ENCODE measurements at regions not wholly inside any gene's neighbourhood (a gene's known extent, or its start where the extent isn't known, plus 50 kb on each side); places are given as distances from the start of the nearest gene placed in this dataset.
A peak's percentile ranks its signal among the peaks of the same experiment; 100 is the strongest.

DNA sequence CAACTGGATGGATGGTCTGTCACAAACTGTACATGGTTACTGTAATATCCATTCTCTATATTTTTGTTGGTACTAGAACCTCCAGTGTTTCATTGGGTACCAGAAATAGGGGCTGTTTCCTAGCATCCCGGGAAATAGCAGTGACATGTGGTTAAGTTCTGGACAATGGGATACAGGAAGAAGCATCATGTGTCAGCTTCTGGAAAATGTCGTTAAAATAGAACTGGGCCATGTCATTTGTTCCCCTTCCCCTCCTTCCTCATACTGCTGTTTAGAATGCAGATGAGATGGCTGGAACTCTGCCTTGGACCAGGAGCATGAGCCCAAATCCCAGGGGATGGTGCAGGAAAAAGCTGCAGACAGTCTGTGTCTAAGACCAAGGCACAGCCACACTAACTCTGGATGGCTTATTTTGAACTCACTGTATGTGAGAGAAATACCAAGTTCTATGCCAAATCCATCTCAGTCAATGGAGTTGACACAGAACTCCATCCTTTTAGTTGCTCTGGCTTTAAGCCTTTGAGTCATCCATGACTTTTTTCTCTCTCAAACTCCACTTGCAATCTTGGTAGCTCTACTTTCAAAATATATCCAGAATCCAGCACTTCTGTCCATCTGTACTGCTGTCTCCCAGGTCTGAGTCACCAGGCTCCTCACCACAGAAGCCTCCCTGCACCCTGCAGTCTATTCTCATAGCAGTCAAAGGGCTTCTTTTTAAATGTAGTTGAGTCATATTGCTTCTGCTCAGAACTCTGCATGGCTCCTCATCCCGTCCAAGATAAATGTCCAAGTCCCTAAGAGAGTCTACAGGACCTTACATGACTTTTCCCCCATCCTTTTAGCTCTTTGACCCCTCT, 184.2 kb downstream of the NSG2 start:
- H3K4me3 ChIP-seq, result no peak overlapping the region
- peak overlapping the region in 1 of 21 experiments; percentile 50 for H3K27ac ChIP-seq

DNA sequence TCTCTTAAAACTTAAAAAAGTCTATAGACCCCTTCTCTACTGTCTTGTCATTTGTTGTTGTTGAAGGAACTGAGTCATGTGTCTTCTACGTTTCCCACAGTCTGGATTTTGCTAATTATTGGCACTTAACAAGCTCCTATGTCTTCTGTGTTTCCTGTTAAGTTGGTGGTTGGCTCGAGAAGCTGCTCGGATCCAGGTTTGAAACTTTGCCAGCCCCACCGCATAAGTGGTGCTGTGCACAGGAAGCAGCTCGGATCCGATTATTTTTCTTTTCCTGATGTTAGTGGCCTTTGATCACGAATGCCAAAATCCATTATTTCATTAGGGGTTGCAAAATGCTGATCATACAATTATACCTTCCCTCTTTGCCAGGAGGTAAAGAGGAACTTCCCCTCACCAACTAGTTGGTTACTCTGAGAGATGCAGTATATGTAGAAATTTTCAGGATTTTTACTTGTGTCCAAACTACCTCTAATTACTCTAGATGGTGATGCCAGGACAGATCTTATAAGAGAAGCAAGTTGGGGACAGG, 186.5 kb downstream of the NSG2 start:
- H3K4me3 ChIP-seq, result no peak overlapping the region
- H3K27ac ChIP-seq, result no peak overlapping the region

DNA sequence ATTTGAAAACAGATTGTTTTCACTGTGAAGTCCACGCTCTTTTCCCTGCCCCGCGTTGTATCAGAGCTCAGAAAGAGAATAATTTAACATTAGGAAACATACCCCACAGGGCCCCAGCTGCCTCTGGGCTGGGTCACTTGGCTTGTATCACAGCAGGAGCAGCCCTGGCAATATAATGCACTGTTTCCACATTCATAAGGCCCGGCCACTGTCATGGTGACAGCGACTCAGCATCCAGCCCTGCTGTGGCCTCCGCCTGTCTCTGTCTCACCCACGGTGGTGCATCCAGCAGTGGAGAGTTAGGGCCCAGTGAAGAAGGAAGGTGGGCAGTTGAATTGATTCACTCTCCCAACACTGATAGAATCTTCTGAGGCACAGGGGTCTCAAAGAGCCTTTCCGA, 188.9 kb downstream of the NSG2 start:
- H3K27ac ChIP-seq, result peak overlapping the region in 2 of 21 experiments; percentile 36 to 47
- no peak overlapping the region for H3K4me3 ChIP-seq

DNA sequence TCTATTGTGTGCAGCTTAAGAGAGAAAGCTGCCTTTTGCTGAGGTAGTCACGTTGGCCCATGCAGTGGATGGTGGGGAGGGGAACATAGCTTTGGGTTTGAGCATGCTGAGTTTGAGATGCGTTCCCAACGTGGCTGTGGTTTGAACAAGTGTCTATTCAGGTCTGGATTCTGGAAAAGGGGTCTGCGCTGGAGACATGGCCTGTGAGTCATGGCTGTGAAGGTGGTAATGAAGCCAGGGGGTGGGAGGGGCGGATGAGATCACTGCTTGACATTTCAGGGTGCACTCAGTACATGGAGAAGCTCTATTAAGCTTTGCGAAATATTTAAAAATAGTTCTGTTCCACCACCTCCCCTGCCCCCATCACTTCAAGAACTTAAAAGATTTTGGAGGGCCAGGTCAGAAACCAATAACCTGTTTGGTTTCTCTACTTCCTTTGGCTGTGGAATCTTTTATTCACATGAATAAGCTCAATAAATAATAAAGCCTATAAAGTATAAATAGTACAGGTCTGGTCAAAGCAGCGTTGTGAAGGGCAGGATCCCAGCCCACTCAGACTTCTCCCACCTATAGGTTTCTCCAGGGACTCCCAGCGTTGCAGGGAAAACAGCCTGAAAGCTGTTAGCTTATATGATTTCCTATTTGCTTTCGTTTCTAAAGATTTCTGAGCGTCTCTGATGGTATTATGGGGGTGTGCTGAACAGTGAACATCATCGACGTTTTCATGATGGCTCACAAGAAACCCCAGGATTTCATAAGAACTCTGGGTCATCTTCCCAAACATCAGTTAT, 189.9 kb downstream of the NSG2 start:
- H3K4me3 ChIP-seq, result no peak overlapping the region

DNA sequence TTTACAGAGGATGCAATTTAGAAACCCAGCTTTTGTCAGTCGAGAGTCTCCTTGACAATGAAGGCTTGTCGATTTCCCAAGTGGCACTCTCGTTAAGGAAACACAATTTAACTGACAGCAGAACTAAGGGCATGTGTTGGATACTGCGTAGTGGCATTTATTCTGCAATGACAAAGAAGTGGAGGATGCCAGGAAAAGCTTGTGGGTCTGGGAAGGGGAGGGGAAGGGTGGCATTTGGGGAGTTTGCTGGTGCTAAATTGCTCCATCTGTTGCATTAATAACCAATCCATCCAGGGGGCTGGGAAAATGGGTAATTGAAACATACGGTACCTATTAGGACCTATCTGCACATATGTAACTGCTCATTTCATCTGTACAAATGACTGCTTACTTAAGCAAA, 190.6 kb downstream of the NSG2 start:
- H3K4me3 ChIP-seq, result no peak overlapping the region

More for the DNA sequence above, 189.9 kb downstream of the NSG2 start:
- H3K27ac ChIP-seq, result peak overlapping the region in 3 of 21 experiments; percentile 36 to 47 (median 45)

DNA sequence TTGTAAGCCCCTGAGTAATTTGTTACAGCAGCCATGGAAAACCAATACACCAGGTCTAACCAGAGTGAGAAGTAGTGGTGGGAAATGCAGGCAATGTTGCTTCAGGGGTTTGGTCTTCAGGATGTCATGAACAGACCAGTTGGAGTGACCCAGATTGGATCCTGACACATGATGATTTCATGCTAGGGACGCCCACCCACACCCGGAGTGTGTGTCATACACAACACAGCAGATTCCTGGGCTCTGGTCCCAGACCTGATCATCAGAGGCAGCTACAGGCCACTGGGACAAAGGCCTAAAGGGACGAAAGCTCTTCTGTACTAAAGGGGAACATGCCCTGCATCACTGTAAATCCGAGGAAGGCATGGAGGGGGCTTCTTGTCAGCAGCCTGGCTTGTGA, 194.2 kb downstream of the NSG2 start:
- Histone ChIP-seq H3K4me3 (no peak overlapping the region), H3K27ac (no peak overlapping the region)

More for the DNA sequence above, 190.6 kb downstream of the NSG2 start:
- H3K27ac ChIP-seq, result peak overlapping the region in 1 of 21 experiments; percentile 45

DNA sequence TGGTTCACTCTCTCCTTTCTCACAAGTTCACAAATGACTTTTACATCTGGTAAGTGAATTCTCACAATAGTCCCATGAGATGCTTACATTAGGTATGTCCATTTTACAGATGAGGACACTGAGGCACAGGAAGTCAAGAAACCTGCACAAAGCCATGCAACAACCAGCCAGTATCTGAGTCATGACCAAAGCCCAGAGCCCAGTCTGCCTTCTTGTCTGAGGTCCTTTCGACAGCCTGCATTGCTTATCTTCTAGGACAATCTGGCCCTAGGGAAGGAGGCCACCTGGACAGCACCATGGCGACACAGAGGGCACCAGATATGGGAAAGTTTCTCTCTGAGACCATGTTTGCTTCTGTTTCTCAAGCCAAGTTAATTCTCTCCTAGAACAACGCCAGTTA, 197.1 kb downstream of the NSG2 start:
- Histone ChIP-seq H3K4me3 (no peak overlapping the region), H3K27ac (no peak overlapping the region)

DNA sequence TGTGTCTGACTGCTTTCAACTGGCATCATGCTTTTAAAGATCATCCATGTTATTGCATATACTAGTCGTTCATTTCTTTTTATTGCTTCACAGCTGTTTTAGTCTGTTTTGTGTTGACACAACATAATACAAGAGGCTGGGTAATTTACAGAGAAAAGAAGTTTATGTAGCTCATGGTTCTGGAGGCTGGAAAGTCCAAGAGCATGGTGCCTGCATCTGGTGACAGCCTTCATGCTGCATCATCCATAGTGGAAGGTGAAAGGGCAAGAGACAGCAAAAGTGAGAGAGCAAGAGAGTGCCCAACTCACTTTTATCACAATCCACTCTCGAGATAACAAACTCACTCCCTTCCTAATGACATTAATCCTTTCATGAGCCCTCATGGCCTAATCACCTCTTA, 198.4 kb downstream of the NSG2 start:
- no peak overlapping the region for H3K27ac ChIP-seq
- H3K4me3 ChIP-seq, result no peak overlapping the region

DNA sequence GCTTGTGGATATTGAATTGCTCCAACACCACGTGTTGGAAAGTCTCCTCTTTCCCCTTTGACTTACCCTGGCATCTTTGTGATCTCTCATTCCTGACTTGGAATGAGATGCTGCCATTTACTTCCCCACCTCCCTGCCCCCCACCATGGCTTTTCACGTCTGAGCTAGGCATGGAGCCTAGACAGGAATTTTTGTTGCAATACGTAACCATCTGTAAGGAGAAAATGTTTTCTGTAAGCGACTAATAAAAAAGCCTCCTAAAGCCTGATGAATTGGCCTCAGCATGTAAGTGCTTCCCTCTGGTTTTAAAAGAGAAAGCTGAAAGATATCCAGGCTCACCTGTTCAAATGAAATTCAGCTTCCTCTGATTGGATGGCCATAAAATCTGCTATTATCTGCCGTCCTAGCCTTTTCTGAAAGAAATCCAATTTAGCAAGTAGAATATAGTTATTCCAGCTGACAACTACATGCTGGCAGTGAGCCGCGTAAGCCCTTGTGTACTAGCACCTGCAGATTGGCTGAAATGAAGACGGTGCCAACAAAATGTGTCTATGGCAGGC, 200.1 kb downstream of the NSG2 start:
- no peak overlapping the region for H3K27ac ChIP-seq
- no peak overlapping the region for H3K4me3 ChIP-seq

DNA sequence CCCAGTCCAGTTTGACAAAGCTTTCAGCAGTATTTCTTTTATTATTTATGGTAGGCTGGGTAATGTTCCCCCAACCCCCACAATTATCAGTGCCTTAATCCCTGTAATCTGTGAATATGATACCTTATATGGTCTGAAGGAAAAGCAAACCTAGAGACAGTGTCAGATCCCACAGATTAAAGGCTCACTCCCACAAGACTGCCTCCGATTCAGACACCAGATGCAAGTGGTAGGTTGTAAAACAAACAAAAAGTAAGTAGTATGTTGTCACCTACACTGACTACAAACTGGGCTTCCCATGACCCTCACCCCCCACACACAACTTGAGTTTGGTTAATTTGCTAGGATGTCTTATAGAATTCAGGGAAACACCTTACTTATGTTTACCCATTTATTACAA, 201.2 kb downstream of the NSG2 start:
- Histone ChIP-seq H3K4me3 (no peak overlapping the region), H3K27ac (no peak overlapping the region)

DNA sequence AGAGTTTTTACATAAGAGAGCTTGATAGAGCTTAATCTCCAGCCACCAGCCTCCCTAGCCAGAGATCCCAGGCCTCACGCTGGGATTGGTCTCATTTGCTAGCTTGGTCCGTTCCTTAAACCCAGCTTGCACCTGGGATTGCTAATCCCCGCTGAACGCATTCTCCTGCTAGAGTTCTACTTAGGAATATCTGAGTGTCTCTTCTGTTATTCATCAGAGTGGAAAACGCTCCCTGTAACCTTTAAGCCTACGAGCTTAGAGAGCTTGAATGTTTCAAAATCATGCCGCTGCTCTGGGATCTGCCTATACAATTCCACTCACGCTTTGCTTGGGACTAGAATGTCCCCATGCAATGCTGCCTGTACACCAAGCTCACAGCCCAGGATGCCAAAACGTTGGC, 201.8 kb downstream of the NSG2 start:
- Histone ChIP-seq H3K4me3 (no peak overlapping the region), H3K27ac (no peak overlapping the region)

DNA sequence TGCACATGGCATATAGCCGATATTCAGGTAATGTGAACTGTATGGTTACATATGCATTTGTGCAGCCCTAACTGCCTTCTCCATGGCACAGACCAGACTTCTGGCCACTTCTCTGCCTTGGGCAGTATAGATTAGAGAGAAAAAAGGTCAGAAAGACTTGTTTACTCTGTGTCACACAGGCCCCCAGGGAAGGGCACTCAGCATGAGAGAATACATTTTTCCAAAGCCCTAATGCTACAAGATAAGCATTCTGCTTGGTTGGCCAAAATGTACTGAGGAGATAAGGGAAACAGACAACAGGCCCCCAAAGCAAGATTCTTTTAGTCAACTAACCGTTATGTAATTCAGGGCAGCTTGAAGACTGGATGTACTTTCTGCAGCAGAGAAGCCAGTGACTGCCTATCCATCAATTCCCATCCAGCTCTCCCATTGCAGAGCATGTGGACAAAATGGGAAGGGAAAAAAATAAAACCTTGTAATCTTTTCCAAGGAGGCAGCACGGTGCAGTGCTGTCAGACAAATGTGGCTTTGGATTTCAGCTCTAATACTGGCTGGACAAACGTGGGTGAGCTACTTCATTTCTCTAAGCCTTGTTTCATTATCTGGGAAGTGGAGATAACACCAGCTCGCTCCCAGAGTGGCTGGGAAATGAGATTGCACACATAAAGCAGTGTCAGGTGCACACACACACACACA, 205.9 kb downstream of the NSG2 start:
- Histone ChIP-seq H3K4me3 (no peak overlapping the region), H3K27ac (no peak overlapping the region)

DNA sequence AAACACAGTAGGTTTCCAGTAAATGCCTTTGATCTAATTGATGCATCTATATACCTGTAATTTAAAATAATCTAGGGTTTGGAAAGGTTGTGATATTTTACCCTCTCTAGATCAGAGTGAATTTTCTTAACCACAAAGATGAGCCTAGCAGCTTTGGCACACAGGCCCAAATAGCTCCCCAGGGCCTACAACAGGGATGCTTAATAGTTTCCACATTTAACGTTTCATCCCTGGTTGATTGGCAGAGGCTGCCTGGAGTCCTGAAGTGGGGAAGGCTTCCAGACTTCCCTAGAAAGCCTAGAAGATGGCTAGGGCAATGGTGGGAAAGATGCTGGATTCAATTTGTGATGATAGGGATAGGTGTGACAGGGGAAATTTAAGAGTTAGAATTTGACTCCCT, 206.6 kb downstream of the NSG2 start:
- H3K27ac ChIP-seq, result no peak overlapping the region
- no peak overlapping the region for H3K4me3 ChIP-seq

DNA sequence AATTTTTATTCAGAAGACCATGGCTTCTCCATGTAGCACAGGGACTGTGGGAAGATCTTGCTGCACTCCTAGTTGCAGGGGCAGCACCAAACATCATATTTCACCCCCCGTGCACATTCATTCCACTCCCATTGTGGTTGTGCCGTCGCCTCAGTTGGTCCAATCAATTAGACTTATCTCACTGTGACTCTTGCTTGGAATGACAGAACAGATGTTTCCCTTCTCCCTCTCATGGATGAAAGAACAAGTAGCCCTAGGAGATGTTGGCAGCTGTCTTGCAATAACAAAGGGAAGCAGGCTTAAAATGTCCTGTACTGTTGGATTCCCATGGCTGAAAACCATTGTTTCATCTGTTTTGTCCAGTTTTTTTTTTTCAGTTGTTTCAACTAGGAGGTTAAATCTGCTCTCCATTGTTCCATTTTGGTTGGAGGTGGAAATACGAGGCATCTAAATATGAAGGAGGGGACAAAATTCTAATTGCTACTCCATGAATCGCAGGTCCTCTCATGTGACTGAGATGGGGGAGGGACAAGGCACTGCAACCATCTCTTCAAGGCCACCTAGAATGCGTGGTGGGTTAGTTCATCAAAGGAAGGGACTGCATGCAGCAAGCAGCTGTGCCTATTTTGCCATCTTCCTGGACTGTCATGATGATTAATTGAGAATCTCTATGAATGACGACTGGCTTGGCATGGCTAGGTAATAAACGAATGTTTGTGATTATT, 214.4 kb downstream of the NSG2 start:
- H3K4me3 ChIP-seq, result no peak overlapping the region

DNA sequence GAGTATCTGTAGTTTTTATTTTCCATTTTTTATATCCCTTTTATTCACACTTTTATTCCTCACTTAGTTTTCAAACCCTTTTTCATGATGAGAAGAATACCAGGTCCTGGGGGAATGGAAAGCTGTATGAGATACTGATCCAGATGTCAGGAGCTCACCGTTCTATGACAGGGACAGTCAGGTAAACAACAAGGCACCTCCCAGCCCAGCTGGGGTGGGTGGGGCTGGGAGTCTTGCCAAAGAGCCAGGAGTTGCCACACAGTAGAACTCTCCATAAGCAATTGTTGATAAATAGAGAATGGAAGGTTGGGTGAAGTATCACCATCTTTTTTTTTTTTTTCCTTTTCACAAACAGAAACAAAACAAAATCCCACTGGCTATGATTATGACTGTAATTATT, 225.8 kb downstream of the NSG2 start:
- Histone ChIP-seq H3K4me3 (no peak overlapping the region), H3K27ac (no peak overlapping the region)

More for the DNA sequence above, 214.4 kb downstream of the NSG2 start:
- H3K27ac ChIP-seq, result no peak overlapping the region

DNA sequence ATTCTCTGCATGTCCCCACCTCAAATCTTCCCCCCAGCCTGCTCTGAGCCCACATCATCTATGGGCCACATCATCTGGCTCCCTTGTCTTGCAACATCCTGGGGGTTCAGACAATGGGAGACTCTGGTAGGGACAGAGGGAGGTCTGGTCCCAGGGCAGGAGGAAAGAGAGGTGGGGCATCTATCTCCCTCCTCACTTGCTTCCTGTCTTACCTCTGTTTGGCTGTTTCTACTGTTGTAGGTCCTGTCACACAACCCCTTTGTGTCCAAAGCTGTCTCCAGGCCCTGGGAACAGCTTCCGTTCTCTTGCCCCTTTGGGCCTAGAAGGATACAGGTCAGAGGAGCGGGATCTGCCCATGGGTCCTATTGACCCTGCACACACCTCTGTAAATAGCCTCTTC, 227.2 kb downstream of the NSG2 start:
- H3K4me3 ChIP-seq, result no peak overlapping the region
- H3K27ac ChIP-seq, result no peak overlapping the region

DNA sequence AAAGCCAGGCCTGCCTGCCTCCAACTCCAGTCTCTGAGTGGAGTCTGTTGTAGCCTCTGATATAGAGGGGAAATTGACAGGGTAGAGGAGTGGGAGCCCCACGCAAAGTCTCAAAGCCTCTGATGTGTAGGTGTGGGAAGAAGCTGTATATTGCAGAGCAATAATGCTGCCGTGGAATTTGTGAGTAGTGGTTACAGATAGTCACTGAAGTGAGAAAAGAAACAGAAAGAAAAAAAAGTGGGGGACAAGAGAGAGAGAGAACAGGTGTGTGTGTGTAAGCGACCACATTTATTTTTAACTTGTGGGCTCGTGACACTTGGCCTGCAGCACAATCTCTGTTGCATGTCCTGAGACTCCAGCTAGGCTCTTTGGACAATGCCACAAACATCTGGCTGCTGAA, 227.8 kb downstream of the NSG2 start:
- H3K4me3 ChIP-seq, result no peak overlapping the region
- no peak overlapping the region for H3K27ac ChIP-seq

DNA sequence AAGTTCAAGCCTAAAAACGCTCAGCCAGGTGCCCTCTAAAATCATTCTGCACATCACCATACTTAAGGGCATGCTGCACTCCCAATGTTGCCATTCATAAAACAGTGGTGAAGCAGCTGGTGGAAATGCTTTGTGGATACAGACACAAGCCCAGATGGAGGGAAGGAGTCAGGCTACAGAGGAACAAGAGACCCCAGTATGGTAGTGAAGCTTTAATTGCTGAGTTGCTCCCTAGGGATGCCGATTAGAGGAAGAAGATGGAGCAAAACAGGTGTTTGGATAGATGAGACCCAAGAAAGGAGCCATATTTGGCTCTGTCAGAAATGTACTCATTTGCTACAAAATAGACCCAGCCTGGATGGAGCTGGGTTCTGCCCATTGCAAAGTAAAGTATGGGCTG, 230.5 kb downstream of the NSG2 start:
- Histone ChIP-seq H3K4me3 (no peak overlapping the region), H3K27ac (no peak overlapping the region)

DNA sequence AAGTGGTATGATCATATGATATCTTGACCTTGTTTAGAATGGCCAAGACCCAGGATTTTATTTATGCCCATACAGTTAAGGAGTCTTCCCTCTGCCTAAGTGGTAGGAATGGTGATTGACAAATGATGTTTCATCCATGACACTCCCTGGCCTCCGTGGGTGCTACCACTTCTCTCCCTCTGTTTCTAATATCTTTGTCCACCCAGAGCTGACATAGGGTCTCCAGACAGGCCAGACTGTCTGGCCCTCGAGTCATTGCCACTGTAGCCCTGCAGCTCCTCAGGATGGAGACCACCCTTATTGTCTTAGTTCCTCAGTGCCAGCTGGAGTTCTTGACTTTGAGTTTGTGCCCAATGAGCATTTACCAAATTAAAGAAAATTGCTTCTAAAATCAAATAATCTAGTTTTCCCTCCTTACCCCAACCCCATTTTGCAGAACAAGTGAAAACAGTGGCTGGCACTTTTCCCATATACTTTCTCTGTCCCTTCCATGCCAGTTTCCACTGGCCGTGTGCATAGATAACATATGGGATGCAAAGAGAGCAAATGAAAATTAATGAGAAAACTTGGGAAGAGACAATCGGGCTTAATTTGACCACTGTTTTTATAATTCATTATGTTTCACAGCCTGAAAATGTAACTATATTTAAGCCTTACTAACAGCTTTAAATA, 235.7 kb downstream of the NSG2 start:
- Histone ChIP-seq H3K4me3 (no peak overlapping the region), H3K27ac (no peak overlapping the region)
